K562 (cell line): ENCODE measurements at regions not wholly inside any gene's neighbourhood (a gene's known extent, or its start where the extent isn't known, plus 50 kb on each side); places are given as distances from the start of the nearest gene placed in this dataset.

Experiments
- ATAC-seq: fragments of 200-7000 bp; cut with Tn5 transposase; 3 replicates; pipeline ENCODE4 v1.9.1; 2020; ENCODE audit warnings: moderate library complexity
- BruUV-seq: library from RNA; stranded (reverse); fragments of 400-500 nt; replicated peaks from 2 replicates; lab custom pipeline; 2021; lab: Mats Ljungman, UMichigan
- CTCF ChIA-PET: fragments of 300-600 bp; formaldehyde crosslinking; extraction: SDS; loops from one replicate; lab custom pipeline; 2021; ENCODE audit warnings: low intra/inter-chr PET ratio; lab: Yijun Ruan, JAX
- POLR2A ChIA-PET: fragments of 300-600, 350-650 bp; sonication (Branson Sonifier 250); formaldehyde crosslinking; extraction: SDS; loops from one replicate; lab custom pipeline; 2021; ENCODE audit warnings: antibody characterized with exemption, inconsistent platforms; lab: Yijun Ruan, JAX
- DNase-seq, 4 experiments: peaks; one replicate each; pipeline versions ENCODE4 v3.0.0 to v3.0.0-alpha.2; 2011 to 2018; ENCODE audit warnings: low spot score in 3 of 4, mixed read lengths in 3 of 4; ENCODE audit errors: extremely low read depth in 1 of 4
- FAIRE-seq: peaks from 2 replicates; lab custom pipeline; 2011; peaks lifted over from hg19 to GRCh38; lab: Jason Lieb, UNC
- H2AFZ ChIP-seq: 2 replicates; pipeline ENCODE4 v1.6.0; 2011; ENCODE audit warnings: low read depth, low read length, control low read depth, inconsistent platforms
- H3K27ac ChIP-seq: fragments of 200-600 bp; 3 replicates; pipeline ENCODE4 v1.8.0; 2011; ENCODE audit warnings: low read depth, mild to moderate bottlenecking, control low read depth, inconsistent platforms, low read length, moderate library complexity, mixed read lengths; ENCODE audit errors: extremely low read depth
- H3K27me3 ChIP-seq, 2 experiments: fragments of 300-600 bp in 1 of 2; 2 replicates in 1 of 2; 3 replicates in 1 of 2; pipeline versions ENCODE4 v1.6.0 to v1.8.0; 2011; ENCODE audit warnings: inconsistent platforms in 2 of 2, low read length in 2 of 2, mild to moderate bottlenecking in 1 of 2, mixed read lengths in 1 of 2, moderate library complexity in 1 of 2; ENCODE audit not compliant: control insufficient read depth in 2 of 2, insufficient read depth in 2 of 2
- H3K36me3 ChIP-seq: fragments of 300-600 bp; 3 replicates; pipeline ENCODE4 v1.8.0; 2011; ENCODE audit warnings: mild to moderate bottlenecking, low read length, inconsistent platforms; ENCODE audit not compliant: control insufficient read depth, insufficient read depth
- H3K4me1 ChIP-seq, 2 experiments: fragments of 200-600 bp in 1 of 2; replicated peaks in 1 of 2; 2 replicates in 1 of 2; 3 replicates in 1 of 2; pipeline versions ENCODE4 v1.5.1 to v1.8.0; 2011; ENCODE audit warnings: inconsistent platforms in 2 of 2, low read length in 2 of 2, mild to moderate bottlenecking in 1 of 2, mixed read lengths in 1 of 2, moderate library complexity in 1 of 2; ENCODE audit not compliant: control insufficient read depth in 2 of 2, insufficient read depth in 2 of 2
- H3K4me2 ChIP-seq: 2 replicates; pipeline ENCODE4 v1.6.1; 2011; ENCODE audit warnings: low read length, control low read depth, inconsistent platforms, mixed read lengths; ENCODE audit not compliant: insufficient read depth
- H3K4me3 ChIP-seq: fragments of 200-600 bp; sonication (generic), shearing (Covaris generic); 2 replicates; pipeline ENCODE4 v1.5.1; 2016; ENCODE audit warnings: control low read depth, inconsistent platforms
- H3K79me2 ChIP-seq: fragments of 200-600 bp; 3 replicates; pipeline ENCODE4 v1.8.0; 2011; ENCODE audit warnings: low read length, inconsistent platforms; ENCODE audit not compliant: control insufficient read depth, insufficient read depth
- H3K9ac ChIP-seq, 2 experiments: 2 replicates each; pipeline versions ENCODE4 v1.6.0 to v1.6.1; 2011; ENCODE audit warnings: low read depth in 2 of 2, low read length in 2 of 2, control low read depth in 1 of 2, inconsistent platforms in 1 of 2, mild to moderate bottlenecking in 1 of 2, mixed read lengths in 1 of 2; ENCODE audit not compliant: insufficient read depth in 1 of 2
- H3K9me1 ChIP-seq: one replicate; pipeline ENCODE4 v1.6.0; 2011; ENCODE audit warnings: inconsistent platforms, mild to moderate bottlenecking, low read length, moderate library complexity; ENCODE audit not compliant: control insufficient read depth, insufficient read depth
- H3K9me3 ChIP-seq: replicated peaks from 2 replicates; pipeline ENCODE4 v1.5.1; 2011; ENCODE audit warnings: low read depth, low read length, inconsistent platforms; ENCODE audit not compliant: control insufficient read depth, insufficient read depth
- H4K20me1 ChIP-seq: replicated peaks from 2 replicates; pipeline ENCODE4 v1.6.1; 2011; ENCODE audit warnings: low read length, inconsistent platforms, mixed read lengths; ENCODE audit not compliant: control insufficient read depth, insufficient read depth
- ARID1B ChIP-seq: fragments of 450-650 bp; IDR thresholded peaks from 2 replicates; pipeline ENCODE4 v1.6.1; 2016; ENCODE audit warnings: antibody characterized with exemption, mild to moderate bottlenecking, inconsistent platforms
- FOXA3 ChIP-seq, 2 experiments: fragments of 450-650 bp in 1 of 2; sonication (generic) in 1 of 2; formaldehyde crosslinking; IDR thresholded peaks in 1 of 2; conservative IDR thresholded peaks in 1 of 2; 2 replicates each; pipeline versions ENCODE4 v1.4.0 to v1.8.0; 2020 to 2022; ENCODE audit warnings: mild to moderate bottlenecking in 2 of 2, missing genetic modification reagents in 1 of 2
- HDAC1 ChIP-seq, 2 experiments: fragments of 450-650 bp; IDR thresholded peaks; 2 replicates each; pipeline ENCODE4 v1.6.1; 2016 to 2017; ENCODE audit warnings: inconsistent platforms in 1 of 2, mild to moderate bottlenecking in 1 of 2, moderate library complexity in 1 of 2
- HDAC2 ChIP-seq: fragments of 450-650 bp; IDR thresholded peaks from 2 replicates; pipeline ENCODE4 v1.6.1; 2016; ENCODE audit warnings: mild to moderate bottlenecking
- KDM1A ChIP-seq, 2 experiments: fragments of 450-650 bp; IDR thresholded peaks; 2 replicates each; pipeline ENCODE4 v1.6.1; 2016; ENCODE audit warnings: mild to moderate bottlenecking in 2 of 2
- MYNN ChIP-seq, 2 experiments: sonication (generic); formaldehyde crosslinking in 1 of 2; IDR thresholded peaks; 2 replicates each; pipeline versions ENCODE4 v1.5.0 to v1.6.1; 2016 to 2020; ENCODE audit warnings: antibody characterized with exemption in 1 of 2, missing genetic modification reagents in 1 of 2
- NFATC3 ChIP-seq: fragments of 450-650 bp; IDR thresholded peaks from 2 replicates; pipeline ENCODE4 v1.6.1; 2017; ENCODE audit warnings: mild to moderate bottlenecking
- RFX5 ChIP-seq: IDR thresholded peaks from 2 replicates; pipeline ENCODE4 v1.6.1; 2011; ENCODE audit warnings: low read depth, mild to moderate bottlenecking, improper control_type of control experiment, low read length
- RHOXF2B ChIP-seq: fragments of 250-450 bp; sonication (Bioruptor Pico); conservative IDR thresholded peaks from 2 replicates; pipeline ENCODE4 v1.5.1; 2021
- ZKSCAN3 ChIP-seq: fragments of 250-450 bp; sonication (Bioruptor Pico); IDR thresholded peaks from 2 replicates; pipeline ENCODE4 v1.4.0; 2020
- ZNF146 ChIP-seq: IDR thresholded peaks from one replicate; pipeline ENCODE4 v1.6.1; 2018; ENCODE audit warnings: missing compliant biosample characterization; ENCODE audit not compliant: unreplicated experiment
- ZNF239 ChIP-seq: fragments of 250-450 bp; sonication (Bioruptor Pico); IDR thresholded peaks from 2 replicates; pipeline ENCODE4 v1.4.0; 2020; ENCODE audit warnings: mild to moderate bottlenecking
- WGBS: fragments of 100-300 bp; shearing (Covaris generic); methylation state at CpG from one replicate; pipeline ENCODE4 v1.1.6; 2016; ENCODE audit warnings: low coverage, mixed read lengths; ENCODE audit not compliant: insufficient coverage; ENCODE audit errors: missing lambda C conversion rate; 5-methylcytosine and 5-hydroxymethylcytosine counted together
- in situ Hi-C: fragments of 300-500 bp; cut with MboI; formaldehyde crosslinking; loops from 4 replicates; pipeline ENCODE4 v1.15.0; 2018; ENCODE audit warnings: inconsistent platforms, mixed read lengths
- intact Hi-C: fragments of 100-400 bp; cut with micrococcal nuclease; formaldehyde crosslinking; loops from 2 replicates; pipeline ENCODE4 v1.14.2; 2022
- TF ChIP-seq, protein P1 (sequence below): sonication (generic); formaldehyde crosslinking; IDR thresholded peaks from 2 replicates; pipeline ENCODE4 v1.8.0; 2022; ENCODE audit warnings: mild to moderate bottlenecking, missing genetic modification reagents
- TF ChIP-seq, protein P2 (sequence below): sonication (generic); formaldehyde crosslinking; IDR thresholded peaks from 2 replicates; pipeline ENCODE4 v1.5.0; 2020; ENCODE audit warnings: missing genetic modification reagents

DNA sequence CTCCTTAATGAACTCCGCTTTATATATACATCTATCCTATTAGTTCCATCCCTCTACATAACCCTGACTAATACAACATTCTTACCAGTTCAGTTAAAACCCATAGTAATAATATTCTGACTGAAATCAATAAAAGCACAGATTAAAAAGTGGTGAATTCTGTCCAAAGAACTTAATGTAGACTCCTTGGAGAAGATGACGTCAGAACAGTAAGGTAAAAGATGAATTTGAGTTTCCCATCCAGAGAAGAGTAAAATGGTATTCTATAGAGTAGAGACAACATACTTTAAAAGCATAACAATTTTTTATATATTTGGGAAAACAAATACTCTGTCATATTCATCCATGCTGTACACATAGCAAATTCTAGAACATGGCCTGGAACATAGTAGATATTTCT, 418.0 kb upstream of the SYT1 start (continued):
- TF ChIP-seq, protein P1, sequence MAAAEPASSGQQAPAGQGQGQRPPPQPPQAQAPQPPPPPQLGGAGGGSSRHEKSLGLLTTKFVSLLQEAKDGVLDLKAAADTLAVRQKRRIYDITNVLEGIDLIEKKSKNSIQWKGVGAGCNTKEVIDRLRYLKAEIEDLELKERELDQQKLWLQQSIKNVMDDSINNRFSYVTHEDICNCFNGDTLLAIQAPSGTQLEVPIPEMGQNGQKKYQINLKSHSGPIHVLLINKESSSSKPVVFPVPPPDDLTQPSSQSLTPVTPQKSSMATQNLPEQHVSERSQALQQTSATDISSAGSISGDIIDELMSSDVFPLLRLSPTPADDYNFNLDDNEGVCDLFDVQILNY (CRISPR knock-in tag) = no peak
- TF ChIP-seq RHOXF2B (CRISPR knock-in tag) = no peak

DNA sequence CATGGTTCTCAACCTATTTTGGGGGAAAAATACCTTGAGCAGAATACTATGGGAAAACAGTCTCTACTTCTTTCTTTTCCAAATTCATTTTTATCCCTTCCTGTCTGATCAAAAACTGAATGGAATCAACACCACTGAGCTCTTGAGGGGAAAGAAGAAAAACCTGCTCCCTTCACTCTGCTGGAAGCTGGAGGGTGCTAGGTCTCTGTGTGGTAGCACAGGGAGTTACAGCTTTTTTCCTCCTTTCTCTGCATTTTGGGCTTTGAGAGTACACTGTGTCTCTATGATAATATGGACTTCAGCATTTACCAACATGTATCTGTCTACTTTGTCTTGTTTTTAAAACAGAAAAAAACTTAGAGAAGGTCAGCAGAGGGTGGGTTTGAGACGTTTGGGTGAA, 417.2 kb upstream of the SYT1 start:
- no peaks in the 10 kb centered on the region for H3K9me1 ChIP-seq
- H3K4me2 ChIP-seq = no peak overlapping the region
- TF ChIP-seq ZKSCAN3 = no peak
- no peak for TF ChIP-seq ZNF239
- no peak for TF ChIP-seq RFX5
- TF ChIP-seq MYNN (IDR thresholded peaks at IDR 0.05) = no peak
- no peak for TF ChIP-seq MYNN (CRISPR knock-in tag; IDR thresholded peaks at IDR 0.05)
- TF ChIP-seq ZNF146 = no peak
- no peak for TF ChIP-seq ARID1B
- TF ChIP-seq HDAC1 (IDR thresholded peaks at IDR 0.05) = no peak
- no peak for TF ChIP-seq NFATC3
- TF ChIP-seq, protein P2, sequence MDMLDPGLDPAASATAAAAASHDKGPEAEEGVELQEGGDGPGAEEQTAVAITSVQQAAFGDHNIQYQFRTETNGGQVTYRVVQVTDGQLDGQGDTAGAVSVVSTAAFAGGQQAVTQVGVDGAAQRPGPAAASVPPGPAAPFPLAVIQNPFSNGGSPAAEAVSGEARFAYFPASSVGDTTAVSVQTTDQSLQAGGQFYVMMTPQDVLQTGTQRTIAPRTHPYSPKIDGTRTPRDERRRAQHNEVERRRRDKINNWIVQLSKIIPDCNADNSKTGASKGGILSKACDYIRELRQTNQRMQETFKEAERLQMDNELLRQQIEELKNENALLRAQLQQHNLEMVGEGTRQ (CRISPR knock-in tag) = no peak
- no peak for TF ChIP-seq HDAC2
- TF ChIP-seq KDM1A (IDR thresholded peaks at IDR 0.05) = no peak
- no peak for TF ChIP-seq FOXA3 (CRISPR knock-in tag; conservative IDR thresholded peaks at IDR 0.05 in 1 of 2, IDR thresholded peaks at IDR 0.05 in 1 of 2)
- no peaks in the 10 kb centered on the region for H4K20me1 ChIP-seq
- ChIA-PET POLR2A (no interaction called here), CTCF (no interaction called here)
- ATAC-seq = no peak
- no peak overlapping the region for H3K4me3 ChIP-seq
- no peak overlapping the region for H2AFZ ChIP-seq
- no peak overlapping the region for H3K27ac ChIP-seq
- H3K36me3 ChIP-seq = no peaks in the 10 kb centered on the region
- H3K79me2 ChIP-seq = no peaks in the 10 kb centered on the region
- intact Hi-C loops = no loop called here
- no peaks in the 10 kb centered on the region for H3K4me1 ChIP-seq
- H3K9ac ChIP-seq = no peak overlapping the region
- 0% methylated on average over 1 of the region's 1 CpG for WGBS
- no peaks in the 10 kb centered on the region for H3K9me3 ChIP-seq
- in situ Hi-C loops = no loop called here
- no peak for FAIRE-seq
- H3K27me3 ChIP-seq = no peaks in the 10 kb centered on the region
- BruUV-seq = no TSS peak
- DNase-seq = no peak
